C4-2B (cell line): ENCODE measurements at regions not wholly inside any gene's neighbourhood (a gene's known extent, or its start where the extent isn't known, plus 50 kb on each side); places are given as distances from the start of the nearest gene placed in this dataset.
"Not testable (repeated sequence)": the region's sequence is repeated elsewhere in the genome, so short reads cannot be mapped to it uniquely, and the experiment has no call there.

ENCODE experiments used
- H3K27ac ChIP-seq: fragments of 450-650 bp; 2 replicates; pipeline ENCODE4 v1.5.1; 2017
- ZFX ChIP-seq: fragments of 450-650 bp; IDR thresholded peaks from 2 replicates; pipeline ENCODE4 v1.6.1; 2017
- TF ChIP-seq, protein P1 (sequence below): fragments of 450-650 bp; conservative IDR thresholded peaks from 2 replicates; pipeline ENCODE4 v1.5.1; 2017; ENCODE audit warnings: mild to moderate bottlenecking

- no peak for TF ChIP-seq ZFX
- TF ChIP-seq, protein P1, sequence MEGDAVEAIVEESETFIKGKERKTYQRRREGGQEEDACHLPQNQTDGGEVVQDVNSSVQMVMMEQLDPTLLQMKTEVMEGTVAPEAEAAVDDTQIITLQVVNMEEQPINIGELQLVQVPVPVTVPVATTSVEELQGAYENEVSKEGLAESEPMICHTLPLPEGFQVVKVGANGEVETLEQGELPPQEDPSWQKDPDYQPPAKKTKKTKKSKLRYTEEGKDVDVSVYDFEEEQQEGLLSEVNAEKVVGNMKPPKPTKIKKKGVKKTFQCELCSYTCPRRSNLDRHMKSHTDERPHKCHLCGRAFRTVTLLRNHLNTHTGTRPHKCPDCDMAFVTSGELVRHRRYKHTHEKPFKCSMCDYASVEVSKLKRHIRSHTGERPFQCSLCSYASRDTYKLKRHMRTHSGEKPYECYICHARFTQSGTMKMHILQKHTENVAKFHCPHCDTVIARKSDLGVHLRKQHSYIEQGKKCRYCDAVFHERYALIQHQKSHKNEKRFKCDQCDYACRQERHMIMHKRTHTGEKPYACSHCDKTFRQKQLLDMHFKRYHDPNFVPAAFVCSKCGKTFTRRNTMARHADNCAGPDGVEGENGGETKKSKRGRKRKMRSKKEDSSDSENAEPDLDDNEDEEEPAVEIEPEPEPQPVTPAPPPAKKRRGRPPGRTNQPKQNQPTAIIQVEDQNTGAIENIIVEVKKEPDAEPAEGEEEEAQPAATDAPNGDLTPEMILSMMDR = no peak
- no peak overlapping the region for H3K27ac ChIP-seq
Measured at GRCh38 chr6:155807243-155807642, 351.6 kb upstream of the NOX3 start.

- H3K27ac ChIP-seq = no peak overlapping the region
- TF ChIP-seq, protein P1 = no peak
- no peak for TF ChIP-seq ZFX
Measured at GRCh38 chr6:155801046-155801445, 345.4 kb upstream of the NOX3 start.

DNA sequence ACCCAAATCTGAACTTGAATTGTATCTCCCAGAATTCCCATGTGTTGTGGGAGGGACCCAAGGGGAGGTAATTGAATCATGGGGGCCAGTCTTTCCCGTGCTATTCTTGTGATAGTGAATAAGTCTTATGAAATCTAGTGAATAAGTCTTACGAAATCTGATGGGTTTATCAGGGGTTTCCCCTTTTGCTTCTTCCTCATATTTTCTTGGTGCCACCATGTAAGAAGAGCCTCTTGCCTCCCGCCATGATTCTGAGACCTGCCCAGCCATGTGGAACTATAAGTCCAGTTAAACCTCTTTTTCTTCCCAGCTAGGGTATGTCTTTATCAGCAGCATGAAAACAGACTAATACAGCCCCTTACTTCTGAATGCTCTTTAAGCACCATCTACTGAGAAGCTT, 343.2 kb upstream of the NOX3 start:
- H3K27ac ChIP-seq = not testable (repeated sequence)

DNA sequence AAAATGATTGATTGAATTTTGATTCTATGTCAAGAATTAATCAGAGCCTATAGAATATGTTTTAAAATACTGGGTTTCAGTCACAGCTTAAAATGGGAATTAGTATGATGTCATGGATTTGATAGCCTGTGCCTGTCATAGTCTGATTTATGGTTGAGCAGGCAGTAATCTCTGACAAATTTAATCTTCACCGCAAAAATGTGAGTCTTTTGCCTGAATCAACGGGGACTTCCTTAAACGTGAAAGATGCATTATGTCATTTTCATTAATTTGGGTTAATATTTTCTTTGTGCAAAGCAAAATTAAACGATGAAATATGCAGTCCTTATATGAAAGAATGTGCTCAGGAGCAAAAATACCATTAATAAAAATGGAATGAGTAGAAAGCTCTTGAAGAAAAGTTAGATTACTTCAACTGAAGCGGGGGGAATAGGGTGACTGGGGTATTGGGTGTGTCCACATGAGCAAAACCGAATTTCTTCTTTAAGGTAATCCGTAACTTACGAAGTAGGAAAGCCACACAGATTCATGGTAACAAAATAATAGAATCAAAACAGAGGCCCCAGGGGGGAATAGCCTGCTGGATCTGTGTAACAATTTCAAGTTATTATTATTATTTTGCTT, 339.6 kb upstream of the NOX3 start:
- H3K27ac ChIP-seq = no peak overlapping the region
- no peak for TF ChIP-seq ZFX
- TF ChIP-seq, protein P1 = no peak

- no peak overlapping the region for H3K27ac ChIP-seq
- TF ChIP-seq, protein P1 = no peak
- TF ChIP-seq ZFX = no peak
Measured at GRCh38 chr6:155791891-155792290, 336.3 kb upstream of the NOX3 start.

DNA sequence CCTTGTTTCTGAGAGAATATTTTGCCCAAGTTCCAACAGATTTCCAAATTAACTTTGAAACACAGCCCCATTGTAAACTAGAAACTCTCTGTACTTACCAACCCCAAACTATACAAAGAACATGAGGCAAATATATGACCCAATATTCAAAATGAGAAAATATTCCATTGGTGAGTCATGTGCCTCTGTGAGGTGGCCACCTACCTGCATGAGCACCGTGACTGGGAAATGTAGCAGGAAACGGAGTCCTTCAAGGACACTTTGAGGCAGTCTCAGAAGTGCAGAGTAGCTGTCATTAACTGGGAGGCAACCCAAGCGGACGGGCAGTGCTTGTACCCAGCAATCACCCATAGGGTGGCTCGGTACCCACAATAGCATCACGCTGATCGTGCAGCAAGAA, 335.5 kb upstream of the NOX3 start:
- TF ChIP-seq, protein P1 = no peak
- TF ChIP-seq ZFX = no peak

DNA sequence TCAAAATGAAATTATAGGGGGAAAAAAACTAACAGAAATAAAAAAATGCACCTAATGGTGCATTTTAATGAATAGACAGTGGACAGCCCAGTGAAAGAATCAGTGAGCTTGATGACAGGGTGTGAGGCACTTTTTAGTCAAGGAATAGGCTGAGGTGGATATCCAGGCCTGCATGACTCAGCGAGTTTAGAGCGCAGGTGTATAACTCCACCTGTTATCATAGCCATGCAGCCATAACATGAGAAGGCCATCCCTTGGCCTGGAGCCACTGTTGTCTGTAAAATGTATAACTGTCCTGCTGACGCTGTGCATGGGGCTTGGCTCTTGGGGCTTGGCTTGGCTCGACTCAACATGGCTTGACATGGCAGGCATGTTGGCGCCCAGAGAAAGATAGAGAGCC, 331.5 kb upstream of the NOX3 start:
- no peak for TF ChIP-seq ZFX
- TF ChIP-seq, protein P1 = no peak
- no peak overlapping the region for H3K27ac ChIP-seq

More for the DNA sequence above, 335.5 kb upstream of the NOX3 start:
- H3K27ac ChIP-seq = no peak overlapping the region

- TF ChIP-seq, protein P1 = no peak
- no peak for TF ChIP-seq ZFX
- H3K27ac ChIP-seq = no peak overlapping the region
Measured at GRCh38 chr6:155786528-155786927, 330.9 kb upstream of the NOX3 start.
